Activated CD8-positive, alpha-beta memory T cell treated with anti-CD3 and anti-CD28 coated beads, Interleukin-2, amount 50 U/mL, for 4 hours (primary cell): ENCODE measurements at regions not wholly inside any gene's neighbourhood (a gene's known extent, or its start where the extent isn't known, plus 50 kb on each side); places are given as distances from the start of the nearest gene placed in this dataset.

Experiments
- DNase-seq: peaks from one replicate; pipeline ENCODE4 v3.0.0-alpha.2; 2020

- no peak for DNase-seq
These were observed 114.9 kb upstream of the HIVEP3 start for GRCh38 chr1:42033629-42034028.

GRCh38 chr1:42017730-42018129 is 99.0 kb upstream of the HIVEP3 start:
- no peak for DNase-seq

- DNase-seq: no peak
These were observed 98.5 kb upstream of the HIVEP3 start for GRCh38 chr1:42017259-42017658.

GRCh38 chr1:42014823-42015222 is 96.1 kb upstream of the HIVEP3 start:
- DNase-seq: no peak

GRCh38 chr1:42013881-42014470 is 95.3 kb upstream of the HIVEP3 start:
- DNase-seq: no peak

GRCh38 chr1:42012852-42013251 is 94.1 kb upstream of the HIVEP3 start:
- no peak for DNase-seq

- no peak for DNase-seq
These were observed 91.7 kb upstream of the HIVEP3 start for GRCh38 chr1:42010381-42010780.

- DNase-seq: no peak
These were observed 89.5 kb upstream of the HIVEP3 start for GRCh38 chr1:42008264-42008663.

GRCh38 chr1:42006836-42007235 is 88.1 kb upstream of the HIVEP3 start:
- DNase-seq: no peak

- no peak for DNase-seq
These were observed 87.4 kb upstream of the HIVEP3 start for GRCh38 chr1:42006093-42006492.

GRCh38 chr1:42005530-42005929 is 86.8 kb upstream of the HIVEP3 start:
- no peak for DNase-seq

GRCh38 chr1:42004860-42005259 is 86.1 kb upstream of the HIVEP3 start:
- DNase-seq: no peak

GRCh38 chr1:42004322-42004721 is 85.6 kb upstream of the HIVEP3 start:
- DNase-seq: no peak

GRCh38 chr1:42003433-42003832 is 84.7 kb upstream of the HIVEP3 start:
- DNase-seq: no peak

GRCh38 chr1:42002220-42002619 is 83.5 kb upstream of the HIVEP3 start:
- DNase-seq: no peak

- no peak for DNase-seq
These were observed 82.0 kb upstream of the HIVEP3 start for GRCh38 chr1:42000766-42001165.

GRCh38 chr1:41999884-42000283 is 81.2 kb upstream of the HIVEP3 start:
- no peak for DNase-seq

- no peak for DNase-seq
These were observed 79.5 kb upstream of the HIVEP3 start for GRCh38 chr1:41998250-41998649.

GRCh38 chr1:41997153-41997552 is 78.4 kb upstream of the HIVEP3 start:
- DNase-seq: no peak

- DNase-seq: no peak
These were observed 76.9 kb upstream of the HIVEP3 start for GRCh38 chr1:41995441-41996130.

- DNase-seq: no peak
These were observed 75.6 kb upstream of the HIVEP3 start for GRCh38 chr1:41994195-41994894.

- no peak for DNase-seq
These were observed 64.7 kb upstream of the HIVEP3 start for GRCh38 chr1:41983451-41983850.

- DNase-seq: no peak
These were observed 63.1 kb upstream of the HIVEP3 start for GRCh38 chr1:41981796-41982195.
